Activated T-cell treated with anti-CD3 and anti-CD28 coated beads for 1 hour (primary cell): ENCODE measurements at regions not wholly inside any gene's neighbourhood (a gene's known extent, or its start where the extent isn't known, plus 50 kb on each side); places are given as distances from the start of the nearest gene placed in this dataset.

Experiments
- DNase-seq: peaks from one replicate; pipeline ENCODE4 v3.0.0-alpha.2; 2020; ENCODE audit warnings: low read depth

GRCh38 chr20:40808936-40809335, 119.9 kb upstream of the MAFB start:
- DNase-seq = no peak

GRCh38 chr20:40809361-40809760, 120.3 kb upstream of the MAFB start:
- no peak for DNase-seq

- no peak for DNase-seq
Observed at GRCh38 chr20:40810332-40811000, 121.4 kb upstream of the MAFB start.

DNA sequence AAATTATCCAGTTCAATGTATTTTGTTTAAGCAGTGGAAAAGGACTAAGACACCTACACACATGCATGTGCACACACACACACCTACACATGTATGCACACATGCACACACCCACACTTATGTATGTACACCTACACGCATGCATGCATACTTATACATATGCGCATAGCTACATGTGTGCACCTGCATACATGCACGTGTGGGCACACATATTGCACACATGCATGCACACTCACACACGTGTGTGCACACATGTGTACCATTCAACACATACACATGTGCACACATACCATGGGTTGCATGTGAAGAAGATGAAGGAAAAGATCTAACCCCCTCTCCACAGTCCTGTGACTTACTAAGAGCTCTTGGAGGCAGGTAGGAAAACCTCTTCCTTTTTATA, 122.0 kb upstream of the MAFB start:
- DNase-seq = no peak

DNA sequence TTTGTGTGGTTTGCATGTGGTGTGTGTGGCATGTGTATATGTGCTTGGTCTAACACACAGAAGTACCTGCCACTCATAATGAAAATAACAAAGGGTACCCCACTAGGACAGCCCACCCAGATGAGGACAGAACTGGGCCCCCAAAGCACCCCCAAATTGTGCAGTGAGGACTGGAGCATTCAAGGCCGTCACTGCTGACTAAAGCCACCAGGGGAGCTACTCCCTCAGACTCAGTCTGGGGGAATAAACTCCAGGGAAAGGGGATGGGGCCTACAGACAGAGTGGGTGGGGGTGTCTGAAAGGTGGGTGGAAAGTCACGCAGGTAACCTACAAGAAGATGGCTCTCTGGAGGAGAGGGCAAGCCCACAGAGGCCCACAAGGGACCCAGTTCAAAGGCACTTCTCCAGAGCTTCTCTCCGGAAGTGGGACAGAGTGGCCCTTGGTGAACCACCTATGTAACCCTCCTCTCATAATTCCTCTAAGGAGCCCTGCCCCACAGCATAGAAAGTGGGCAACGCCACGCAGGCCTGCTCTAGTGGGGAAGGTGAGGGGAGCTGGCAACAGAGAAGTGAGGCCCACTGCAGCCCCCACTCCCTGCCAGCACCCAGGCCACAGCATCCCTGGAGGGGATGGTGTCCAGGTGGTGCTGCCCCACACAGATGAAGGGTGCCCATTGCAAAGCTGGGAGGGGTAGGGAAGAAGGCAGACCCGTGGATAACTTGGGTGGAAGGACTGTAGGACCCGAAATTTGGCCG, 122.8 kb upstream of the MAFB start:
- no peak for DNase-seq

GRCh38 chr20:40812415-40812925, 123.4 kb upstream of the MAFB start:
- DNase-seq = no peak

DNA sequence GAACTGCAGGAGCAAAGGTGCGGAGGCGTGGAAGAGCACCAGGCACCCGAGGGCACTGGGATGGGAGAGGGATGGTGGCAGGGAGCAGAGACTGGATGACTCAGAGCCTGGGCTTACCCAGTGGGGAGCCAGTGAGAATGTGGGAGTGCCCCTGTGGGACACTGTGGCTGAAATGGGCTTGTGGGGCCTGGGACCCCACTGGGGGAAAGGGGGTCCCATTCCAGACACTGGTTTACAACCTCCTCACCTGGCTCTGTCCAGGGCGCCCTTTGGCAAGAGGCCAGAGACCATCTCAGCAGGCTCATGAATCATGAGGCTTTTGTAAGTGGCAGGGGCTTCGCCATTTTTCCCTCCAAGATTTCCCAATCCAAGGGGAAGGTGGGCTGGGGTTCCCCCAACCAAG, 124.0 kb upstream of the MAFB start:
- no peak for DNase-seq

- DNase-seq = no peak
Observed at GRCh38 chr20:40813708-40814630, 124.9 kb upstream of the MAFB start.

DNA sequence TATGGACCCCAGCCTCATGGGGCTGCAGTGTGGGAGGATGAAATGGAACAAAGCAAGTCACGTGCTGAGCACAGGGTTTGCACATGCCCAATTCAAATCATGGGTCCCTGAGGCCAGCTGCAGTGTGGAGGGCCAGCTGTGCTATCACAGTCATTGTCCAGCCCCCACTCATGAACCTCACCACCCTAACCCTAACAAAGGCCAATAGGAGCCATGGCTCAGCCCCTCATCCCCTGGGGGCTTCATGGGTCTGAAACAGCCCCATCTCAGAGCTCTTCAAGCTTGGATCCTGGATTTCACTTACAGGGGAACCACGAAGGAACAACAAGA, 125.6 kb upstream of the MAFB start:
- DNase-seq = no peak

- DNase-seq = no peak
Observed at GRCh38 chr20:40815156-40816038, 126.4 kb upstream of the MAFB start.

- no peak for DNase-seq
Observed at GRCh38 chr20:40816039-40816352, 127.0 kb upstream of the MAFB start.

GRCh38 chr20:40821429-40821828, 132.4 kb upstream of the MAFB start:
- DNase-seq = no peak

- DNase-seq = no peak
Observed at GRCh38 chr20:40826699-40827098, 137.7 kb upstream of the MAFB start.

- no peak for DNase-seq
Observed at GRCh38 chr20:40835321-40835720, 146.3 kb upstream of the MAFB start.

- DNase-seq = no peak
Observed at GRCh38 chr20:40838509-40838908, 149.5 kb upstream of the MAFB start.

DNA sequence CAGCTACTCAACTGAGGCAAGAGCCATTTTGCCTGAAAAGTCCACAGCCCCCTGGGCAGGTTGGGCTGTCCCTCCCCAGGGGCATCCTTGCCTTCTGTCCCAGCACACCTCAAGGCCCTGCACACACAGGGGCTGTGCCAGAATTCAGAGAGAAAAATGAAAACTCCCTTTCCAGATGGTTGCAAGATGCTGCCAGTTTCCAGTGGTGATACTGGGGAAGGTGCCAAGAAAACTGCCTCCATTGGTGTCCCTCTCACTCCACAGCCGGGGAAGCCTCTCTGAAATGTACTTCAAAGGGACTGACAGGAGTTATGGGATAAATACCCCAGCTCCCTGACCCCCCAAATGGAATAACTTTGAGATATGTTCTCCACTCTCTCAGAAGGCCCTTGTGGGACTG, 154.2 kb upstream of the MAFB start:
- DNase-seq = no peak

- DNase-seq = no peak
Observed at GRCh38 chr20:40844332-40844731, 155.3 kb upstream of the MAFB start.

- DNase-seq = no peak
Observed at GRCh38 chr20:40848096-40848495, 159.1 kb upstream of the MAFB start.

DNA sequence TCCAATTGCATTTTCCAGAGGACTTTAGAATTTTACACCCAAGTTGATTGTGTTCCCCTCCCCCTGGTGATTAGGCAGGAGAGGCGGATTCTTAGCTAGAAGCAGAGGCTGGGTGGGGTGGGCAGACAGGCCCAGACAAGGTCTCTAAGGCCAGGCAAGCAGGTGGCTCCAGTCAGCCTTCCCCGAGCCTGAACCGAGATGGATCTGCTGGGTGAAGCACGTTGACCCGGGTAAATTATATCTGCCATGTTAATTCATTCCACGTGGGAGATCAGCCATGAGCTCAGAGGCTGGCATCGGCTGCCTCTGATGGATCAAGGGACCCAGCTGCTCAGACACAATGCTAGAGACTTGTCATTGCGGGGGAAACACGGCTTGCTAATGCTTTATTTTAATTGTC, 159.5 kb upstream of the MAFB start:
- no peak for DNase-seq

DNA sequence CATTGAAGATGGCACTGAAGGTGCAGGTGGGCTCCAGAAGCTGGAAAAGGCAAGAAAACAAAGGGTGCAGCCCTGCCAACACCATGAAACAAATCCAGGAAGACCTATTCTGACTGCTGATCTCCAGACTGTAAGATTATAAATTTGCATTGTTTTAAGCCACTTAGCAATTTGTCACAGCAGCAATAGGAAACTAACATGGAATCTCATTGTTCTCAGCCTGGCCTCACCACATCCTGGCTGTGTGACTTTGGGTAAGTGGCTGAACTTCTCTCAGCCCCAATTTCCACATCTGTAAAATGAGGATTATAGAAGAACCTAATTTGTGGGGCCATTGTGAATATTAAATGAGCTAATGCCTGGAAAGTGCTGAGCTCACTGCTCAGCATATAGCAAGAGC, 160.4 kb upstream of the MAFB start:
- DNase-seq = no peak

- DNase-seq = no peak
Observed at GRCh38 chr20:40851051-40851450, 162.0 kb upstream of the MAFB start.

DNA sequence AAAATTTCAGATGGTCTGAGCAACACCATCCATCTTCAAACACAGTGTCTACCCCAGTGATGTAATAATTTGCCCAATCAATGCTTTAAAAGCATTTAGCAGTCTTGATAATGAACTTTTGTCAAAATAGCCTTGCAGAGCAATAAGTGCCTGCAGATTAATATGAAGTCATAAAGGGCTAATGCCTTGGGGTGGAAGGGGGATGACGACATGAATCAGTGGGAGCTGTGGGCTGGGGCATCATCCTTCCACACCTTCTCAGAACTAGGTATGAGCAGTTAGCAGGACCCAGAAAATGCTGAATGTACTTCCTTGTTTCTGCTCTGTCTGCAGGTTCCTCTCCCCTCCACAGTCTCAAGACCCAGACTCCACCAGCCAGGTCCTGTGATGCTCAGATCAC, 166.2 kb upstream of the MAFB start:
- DNase-seq = no peak
